SK-N-SH (cell line): ENCODE measurements at regions not wholly inside any gene's neighbourhood (a gene's known extent, or its start where the extent isn't known, plus 50 kb on each side); places are given as distances from the start of the nearest gene placed in this dataset.

Experiments
- CTCF ChIA-PET: fragments of 300-600, 350-600 bp; formaldehyde crosslinking; extraction: SDS; loops from one replicate; lab custom pipeline; 2021; lab: Yijun Ruan, JAX
- POLR2A ChIA-PET: fragments of 350-600 bp; sonication (Branson Sonifier 250); formaldehyde crosslinking; extraction: SDS; loops from one replicate; lab custom pipeline; 2020; ENCODE audit warnings: antibody characterized with exemption, inconsistent platforms; lab: Yijun Ruan, JAX
- DNase-seq: peaks from one replicate; pipeline ENCODE4 v3.0.0; 2012
- H2AFZ ChIP-seq: fragments of 200-600 bp; sonication (generic); 2 replicates; pipeline ENCODE4 v1.8.1; 2016; ENCODE audit warnings: antibody characterized with exemption, mild to moderate bottlenecking, low read depth
- H3F3A ChIP-seq: fragments of 200-600 bp; sonication (generic); replicated peaks from 2 replicates; pipeline ENCODE3; 2016; ENCODE audit warnings: antibody characterized with exemption, mild to moderate bottlenecking; ENCODE audit not compliant: insufficient read depth
- H3K27ac ChIP-seq, 2 experiments: fragments of 200-500 bp in 1 of 2; fragments of 200-600 bp in 1 of 2; sonication (Bioruptor generic) in 1 of 2; sonication (generic), shearing (Covaris generic) in 1 of 2; 2 replicates each; pipeline versions ENCODE4 v1.5.1 to v1.6.1; 2014 to 2016; ENCODE audit warnings: low read depth in 2 of 2, inconsistent platforms in 1 of 2, low read length in 1 of 2, mild to moderate bottlenecking in 1 of 2, mixed read lengths in 1 of 2
- H3K27me3 ChIP-seq: fragments of 200-600 bp; sonication (generic), shearing (Covaris generic); 2 replicates; pipeline ENCODE4 v1.6.1; 2016; ENCODE audit warnings: mixed run types; ENCODE audit not compliant: insufficient read depth
- H3K36me3 ChIP-seq, 2 experiments: fragments of 200-500 bp in 1 of 2; fragments of 200-600 bp in 1 of 2; sonication (Bioruptor generic) in 1 of 2; sonication (generic) in 1 of 2; replicated peaks in 1 of 2; 2 replicates each; pipeline versions ENCODE3 to v1.5.1; 2014 to 2016; ENCODE audit warnings: low read length in 1 of 2, mild to moderate bottlenecking in 1 of 2; ENCODE audit not compliant: insufficient read depth in 2 of 2, control insufficient read depth in 1 of 2
- H3K4me1 ChIP-seq, 2 experiments: fragments of 200-500 bp in 1 of 2; fragments of 200-600 bp in 1 of 2; sonication (Bioruptor generic) in 1 of 2; sonication (generic), shearing (Covaris generic) in 1 of 2; 2 replicates each; pipeline versions ENCODE4 v1.5.1 to v1.6.1; 2014 to 2016; ENCODE audit warnings: low read depth in 1 of 2, low read length in 1 of 2, mixed run types in 1 of 2; ENCODE audit not compliant: insufficient read depth in 2 of 2, control insufficient read depth in 1 of 2
- H3K4me2 ChIP-seq: fragments of 200-600 bp; sonication (generic), shearing (Covaris generic); 2 replicates; pipeline ENCODE4 v1.6.1; 2017; ENCODE audit warnings: mixed run types
- H3K4me3 ChIP-seq, 2 experiments: fragments of 200-500 bp in 1 of 2; fragments of 200-600 bp in 1 of 2; sonication (Bioruptor generic) in 1 of 2; sonication (generic), shearing (Covaris generic) in 1 of 2; 2 replicates each; pipeline versions ENCODE4 v1.5.1 to v1.8.1; 2014 to 2016; ENCODE audit warnings: low read depth in 2 of 2, inconsistent platforms in 1 of 2, low read length in 1 of 2, mild to moderate bottlenecking in 1 of 2, mixed read lengths in 1 of 2, moderate library complexity in 1 of 2
- H3K79me2 ChIP-seq: fragments of 200-600 bp; sonication (generic); 2 replicates; pipeline ENCODE4 v1.8.1; 2017; ENCODE audit warnings: mild to moderate bottlenecking; ENCODE audit not compliant: insufficient read depth
- H3K9ac ChIP-seq: fragments of 200-600 bp; sonication (generic); 2 replicates; pipeline ENCODE4 v1.6.1; 2017; ENCODE audit warnings: mixed run types
- H3K9me2 ChIP-seq: fragments of 200-600 bp; sonication (generic); 2 replicates; pipeline ENCODE4 v1.6.1; 2017; ENCODE audit warnings: mixed run types
- H3K9me3 ChIP-seq: fragments of 200-600 bp; sonication (generic); 2 replicates; pipeline ENCODE4 v1.6.1; 2017; ENCODE audit warnings: mixed run types, mild to moderate bottlenecking, moderate library complexity
- H4K20me1 ChIP-seq: fragments of 200-600 bp; sonication (generic); 2 replicates; pipeline ENCODE4 v1.6.1; 2017; ENCODE audit warnings: mild to moderate bottlenecking, mixed run types; ENCODE audit not compliant: insufficient read depth
- CHD2 ChIP-seq: fragments of 150-350 bp; IDR thresholded peaks from 2 replicates; pipeline ENCODE4 v1.6.1; 2018; ENCODE audit warnings: low read length; ENCODE audit not compliant: partially characterized antibody
- ELF1 ChIP-seq: IDR thresholded peaks from 2 replicates; pipeline ENCODE4 v1.4.0; 2012
- EP300 ChIP-seq, 2 experiments: IDR thresholded peaks; 2 replicates each; pipeline versions ENCODE4 v1.4.0 to v1.6.1; 2012; ENCODE audit warnings: borderline replicate concordance in 1 of 2, low read depth in 1 of 2, low read length in 1 of 2
- EZH2phosphoT487 ChIP-seq: fragments of 200-600 bp; sonication (generic); IDR thresholded peaks from 2 replicates; pipeline ENCODE4 v1.6.1; 2017; ENCODE audit warnings: low read depth, mixed run types, mild to moderate bottlenecking, antibody characterized with exemption, moderate library complexity, borderline replicate concordance
- FOSL2 ChIP-seq: IDR thresholded peaks from 2 replicates; pipeline ENCODE4 v1.4.0; 2012; ENCODE audit warnings: low read depth, mild to moderate bottlenecking, moderate library complexity, borderline replicate concordance
- FOXJ3 ChIP-seq: sonication (generic); formaldehyde crosslinking; IDR thresholded peaks from 2 replicates; pipeline ENCODE4 v1.5.1; 2020; ENCODE audit warnings: mild to moderate bottlenecking, missing genetic modification reagents
- GABPA ChIP-seq: IDR thresholded peaks from 2 replicates; pipeline ENCODE4 v1.4.0; 2012; ENCODE audit warnings: low read depth, mild to moderate bottlenecking
- JUND ChIP-seq: IDR thresholded peaks from 2 replicates; pipeline ENCODE4 v1.4.0; 2012
- MAX ChIP-seq: IDR thresholded peaks from 2 replicates; pipeline ENCODE4 v1.4.0; 2012; ENCODE audit warnings: low read depth
- MXI1 ChIP-seq: IDR thresholded peaks from 2 replicates; pipeline ENCODE4 v1.6.1; 2012; ENCODE audit warnings: mild to moderate bottlenecking, low read depth, low read length, improper control_type of control experiment
- NRF1 ChIP-seq: IDR thresholded peaks from 2 replicates; pipeline ENCODE4 v1.6.1; 2012; ENCODE audit warnings: low read depth, mild to moderate bottlenecking, low read length
- PBX3 ChIP-seq: IDR thresholded peaks from 2 replicates; pipeline ENCODE4; 2012
- POLR2AphosphoS5 ChIP-seq: IDR thresholded peaks from 2 replicates; pipeline ENCODE4 v1.6.1; 2012; ENCODE audit warnings: low read depth, low read length
- RAD21 ChIP-seq: IDR thresholded peaks from 2 replicates; pipeline ENCODE4 v1.6.1; 2012; ENCODE audit warnings: mild to moderate bottlenecking, low read length
- RCOR1 ChIP-seq: fragments of 150-350 bp; IDR thresholded peaks from 2 replicates; pipeline ENCODE4 v1.6.1; 2017; ENCODE audit warnings: antibody characterized with exemption, low read length
- SMC3 ChIP-seq: IDR thresholded peaks from 2 replicates; pipeline ENCODE4 v1.6.1; 2012; ENCODE audit warnings: low read depth, low read length, improper control_type of control experiment
- TCF12 ChIP-seq: IDR thresholded peaks from 2 replicates; pipeline ENCODE4 v1.4.0; 2012
- USF1 ChIP-seq: IDR thresholded peaks from 2 replicates; pipeline ENCODE4 v1.4.0; 2012; ENCODE audit warnings: low read depth, borderline replicate concordance
- WGBS: methylation state at CpG from one replicate; pipeline ENCODE4 v1.1.6; 2017; ENCODE audit warnings: low lambda C conversion rate; 5-methylcytosine and 5-hydroxymethylcytosine counted together
- TF ChIP-seq, protein P1 (sequence below): fragments of 150-350 bp; IDR thresholded peaks from 2 replicates; pipeline ENCODE4 v1.6.1; 2016; ENCODE audit warnings: mild to moderate bottlenecking, low read depth, low read length

DNA sequence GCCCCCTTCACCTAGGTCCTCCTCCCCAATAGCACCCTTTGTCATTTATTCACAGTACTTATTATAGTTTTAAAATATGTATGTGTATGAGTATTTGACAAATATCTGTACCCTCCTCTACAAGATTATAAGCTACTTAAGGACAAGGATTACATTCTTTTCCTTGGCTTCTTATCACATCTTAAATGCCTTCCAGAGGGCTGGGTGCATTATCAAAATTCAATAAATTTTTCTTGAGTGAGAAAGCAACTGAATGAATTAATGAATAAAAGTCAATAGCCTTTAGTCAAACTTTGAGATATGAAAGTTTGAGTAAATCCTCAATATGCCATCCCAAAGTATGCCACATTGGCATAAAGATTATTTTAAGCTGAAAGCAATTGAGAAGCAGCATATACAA lies 621.7 kb downstream of the DNAH5 start:
- no peak for DNase-seq
- TF ChIP-seq PBX3 (no peak), CHD2 (no peak), TCF12 (no peak), EZH2phosphoT487 (no peak), USF1 (no peak), JUND (no peak), SMC3 (no peak), POLR2AphosphoS5 (no peak), FOSL2 (no peak), GABPA (no peak), RCOR1 (no peak), ELF1 (no peak), MXI1 (no peak), FOXJ3 (no peak), EP300 (IDR thresholded peaks at IDR 0.05; ENCODE audit: borderline replicate concordance in 1 of 2, low read depth in 1 of 2, low read length in 1 of 2) (no peak)
- TF ChIP-seq, protein P1, sequence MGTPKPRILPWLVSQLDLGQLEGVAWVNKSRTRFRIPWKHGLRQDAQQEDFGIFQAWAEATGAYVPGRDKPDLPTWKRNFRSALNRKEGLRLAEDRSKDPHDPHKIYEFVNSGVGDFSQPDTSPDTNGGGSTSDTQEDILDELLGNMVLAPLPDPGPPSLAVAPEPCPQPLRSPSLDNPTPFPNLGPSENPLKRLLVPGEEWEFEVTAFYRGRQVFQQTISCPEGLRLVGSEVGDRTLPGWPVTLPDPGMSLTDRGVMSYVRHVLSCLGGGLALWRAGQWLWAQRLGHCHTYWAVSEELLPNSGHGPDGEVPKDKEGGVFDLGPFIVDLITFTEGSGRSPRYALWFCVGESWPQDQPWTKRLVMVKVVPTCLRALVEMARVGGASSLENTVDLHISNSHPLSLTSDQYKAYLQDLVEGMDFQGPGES = no peak
- Histone ChIP-seq H2AFZ (no peak overlapping the region), H3K79me2 (no peaks in the 10 kb centered on the region), H3K9ac (no peak overlapping the region), H3K27me3 (no peaks in the 10 kb centered on the region), H4K20me1 (no peaks in the 10 kb centered on the region), H3K9me2 (no peaks in the 10 kb centered on the region), H3F3A (no peaks in the 10 kb centered on the region), H3K9me3 (no peaks in the 10 kb centered on the region), H3K36me3 (no peaks in the 10 kb centered on the region), H3K27ac (no peak overlapping the region), H3K4me1 (no peaks in the 10 kb centered on the region), H3K4me2 (no peak overlapping the region), H3K4me3 (no peak overlapping the region)
- ChIA-PET CTCF (interaction anchor here (1.2 kb wide), 1 partner anchor 44 kb away, joined by 3 read pairs; no protein-coding TSS in a partner anchor), POLR2A (no interaction called here)

- no peak overlapping the region for H2AFZ ChIP-seq
- no peaks in the 10 kb centered on the region for H3K79me2 ChIP-seq
- no peaks in the 10 kb centered on the region for H3K27me3 ChIP-seq
- H3K27ac ChIP-seq = no peak overlapping the region
- no peaks in the 10 kb centered on the region for H3K9me3 ChIP-seq
- no peaks in the 10 kb centered on the region for H3K36me3 ChIP-seq
- DNase-seq = no peak
- no peaks in the 10 kb centered on the region for H4K20me1 ChIP-seq
- no peaks in the 10 kb centered on the region for H3K4me1 ChIP-seq
- H3F3A ChIP-seq = no peaks in the 10 kb centered on the region
- H3K9ac ChIP-seq = no peak overlapping the region
- no peak overlapping the region for H3K4me2 ChIP-seq
- 0% methylated on average over 3 of the region's 3 CpGs for WGBS
- ChIA-PET CTCF (no interaction called here), POLR2A (no interaction called here)
- no peak overlapping the region for H3K4me3 ChIP-seq
- TF ChIP-seq EP300 (IDR thresholded peaks at IDR 0.05; ENCODE audit: borderline replicate concordance in 1 of 2, low read depth in 1 of 2, low read length in 1 of 2) = no peak
- TF ChIP-seq MAX = no peak
- TF ChIP-seq RAD21 = no peak
- TF ChIP-seq NRF1 = no peak
- TF ChIP-seq GABPA = no peak
- no peak for TF ChIP-seq ELF1
- no peaks in the 10 kb centered on the region for H3K9me2 ChIP-seq
Measured at GRCh38 chr5:13317654-13318053, 626.8 kb downstream of the DNAH5 start.
